ENCODE measurements at regions not wholly inside any gene's neighbourhood (a gene's known extent, or its start where the extent isn't known, plus 50 kb on each side); places are given as distances from the start of the nearest gene placed in this dataset.

- in situ Hi-C loops (cut with MboI; ENCODE audit: low pct_ligation_motif_present in 1 of 4, low pct_unique_long_range_greater_than_20kb in 1 of 4, low sequenced_read_pairs in 3 of 4): no loop called here
- intact Hi-C loops (cut with DNase I; ENCODE audit: low total_unique reads): no loop called here
- no peak overlapping the region for H3K27ac ChIP-seq
- no peaks in the 10 kb centered on the region for H3K36me3 ChIP-seq
- 76 to 80% methylated on average over 1 of the region's 1 CpG for WGBS, 2 donors (ENCODE audit: low coverage in 1 of 2)
- H3K9me3 ChIP-seq: no peaks in the 10 kb centered on the region
- no peak for DNase-seq
- no peak for TF ChIP-seq POLR2AphosphoS5 (IDR thresholded peaks at IDR 0.05)
- no peak for TF ChIP-seq EP300 (IDR thresholded peaks at IDR 0.05; ENCODE audit: low read depth)
- TF ChIP-seq POLR2A (IDR thresholded peaks at IDR 0.05): no peak
- no peak for TF ChIP-seq CTCF (IDR thresholded peaks at IDR 0.05)
- no peaks in the 10 kb centered on the region for H3K27me3 ChIP-seq
- no peak overlapping the region for H3K4me3 ChIP-seq
- H3K4me1 ChIP-seq: no peaks in the 10 kb centered on the region
Measured at GRCh38 chr4:66028668-66029067, 358.4 kb upstream of the EPHA5 start.

- H3K4me1 ChIP-seq: no peaks in the 10 kb centered on the region
- no peaks in the 10 kb centered on the region for H3K9me3 ChIP-seq
- no peak overlapping the region for H3K27ac ChIP-seq
- H3K27me3 ChIP-seq: no peaks in the 10 kb centered on the region
- no peak overlapping the region for H3K4me3 ChIP-seq
- intact Hi-C loops (cut with DNase I; ENCODE audit: low total_unique reads): no loop called here
- WGBS, 2 donors (ENCODE audit: low coverage in 1 of 2): 28 to 63% methylated on average over 1 of the region's 1 CpG
- no peak for TF ChIP-seq POLR2A (IDR thresholded peaks at IDR 0.05)
- in situ Hi-C loops (cut with MboI; ENCODE audit: low pct_ligation_motif_present in 1 of 4, low pct_unique_long_range_greater_than_20kb in 1 of 4, low sequenced_read_pairs in 3 of 4): no loop called here
- no peak for DNase-seq
- H3K36me3 ChIP-seq: no peaks in the 10 kb centered on the region
Measured at GRCh38 chr4:66023061-66023460, 352.8 kb upstream of the EPHA5 start.

- H3K4me3 ChIP-seq: no peak overlapping the region
- H3K27ac ChIP-seq: no peak overlapping the region
- DNase-seq: no peak
- in situ Hi-C loops (cut with MboI; ENCODE audit: low pct_ligation_motif_present in 1 of 4, low pct_unique_long_range_greater_than_20kb in 1 of 4, low sequenced_read_pairs in 3 of 4): no loop called here
- WGBS, 2 donors (ENCODE audit: low coverage in 1 of 2): 74 to 89% methylated on average over 3 of the region's 3 CpGs
- TF ChIP-seq EP300 (IDR thresholded peaks at IDR 0.05; ENCODE audit: low read depth) (no peak), POLR2A (IDR thresholded peaks at IDR 0.05) (no peak), POLR2AphosphoS5 (IDR thresholded peaks at IDR 0.05) (no peak), CTCF (IDR thresholded peaks at IDR 0.05) (no peak)
- peaks cover 3 to 4% of the 10 kb centered on the region in 2 donors for H3K9me3 ChIP-seq
- no peaks in the 10 kb centered on the region for H3K27me3 ChIP-seq
- intact Hi-C loops (cut with DNase I; ENCODE audit: low total_unique reads): no loop called here
- no peaks in the 10 kb centered on the region for H3K4me1 ChIP-seq
- H3K36me3 ChIP-seq: no peaks in the 10 kb centered on the region
Measured at GRCh38 chr4:66017671-66018070, 347.4 kb upstream of the EPHA5 start.

- Histone ChIP-seq H3K27ac (no peak overlapping the region), H3K9me3 (peaks cover 7 to 11% of the 10 kb centered on the region in 2 donors), H3K27me3 (no peaks in the 10 kb centered on the region), H3K4me1 (no peaks in the 10 kb centered on the region), H3K4me3 (no peak overlapping the region), H3K36me3 (no peaks in the 10 kb centered on the region)
- intact Hi-C loops (cut with DNase I; ENCODE audit: low total_unique reads) (no loop called here), in situ Hi-C loops (cut with MboI; ENCODE audit: low pct_ligation_motif_present in 1 of 4, low pct_unique_long_range_greater_than_20kb in 1 of 4, low sequenced_read_pairs in 3 of 4) (no loop called here)
- no peak for DNase-seq
- TF ChIP-seq POLR2A (IDR thresholded peaks at IDR 0.05) (no peak), CTCF (IDR thresholded peaks at IDR 0.05) (no peak), POLR2AphosphoS5 (IDR thresholded peaks at IDR 0.05) (no peak), EP300 (IDR thresholded peaks at IDR 0.05; ENCODE audit: low read depth) (no peak)
- WGBS, 2 donors (ENCODE audit: low coverage in 1 of 2): 84% methylated on average over 1 of the region's 1 CpG; no CpG with 5 or more reads in 1 of the 2 donors
Measured at GRCh38 chr4:66016240-66016639, 346.0 kb upstream of the EPHA5 start.

- no peak overlapping the region for H3K27ac ChIP-seq
- no peak for DNase-seq
- TF ChIP-seq POLR2A (IDR thresholded peaks at IDR 0.05) (no peak), CTCF (IDR thresholded peaks at IDR 0.05) (no peak)
- 16% methylated on average over 3 of the region's 3 CpGs; no CpG with 5 or more reads in 1 of the 2 donors for WGBS, 2 donors (ENCODE audit: low coverage in 1 of 2)
- H3K4me3 ChIP-seq: no peak overlapping the region
- no peaks in the 10 kb centered on the region for H3K4me1 ChIP-seq
- peaks cover 7 to 11% of the 10 kb centered on the region in 2 donors for H3K9me3 ChIP-seq
- H3K36me3 ChIP-seq: no peaks in the 10 kb centered on the region
- H3K27me3 ChIP-seq: no peaks in the 10 kb centered on the region
- intact Hi-C loops (cut with DNase I; ENCODE audit: low total_unique reads): no loop called here
- in situ Hi-C loops (cut with MboI; ENCODE audit: low pct_ligation_motif_present in 1 of 4, low pct_unique_long_range_greater_than_20kb in 1 of 4, low sequenced_read_pairs in 3 of 4): no loop called here
Measured at GRCh38 chr4:66014146-66014765, 344.0 kb upstream of the EPHA5 start.
